ENCODE measurements at regions not wholly inside any gene's neighbourhood (a gene's known extent, or its start where the extent isn't known, plus 50 kb on each side); places are given as distances from the start of the nearest gene placed in this dataset.
"Not testable (repeated sequence)": the region's sequence is repeated elsewhere in the genome, so short reads cannot be mapped to it uniquely, and the experiment has no call there.

- no peak for TF ChIP-seq CTCF (IDR thresholded peaks at IDR 0.05; ENCODE audit: low read depth, low read length)
Measured at GRCh38 chr10:127649642-127650041, 87.3 kb upstream of the FOXI2 start.

DNA sequence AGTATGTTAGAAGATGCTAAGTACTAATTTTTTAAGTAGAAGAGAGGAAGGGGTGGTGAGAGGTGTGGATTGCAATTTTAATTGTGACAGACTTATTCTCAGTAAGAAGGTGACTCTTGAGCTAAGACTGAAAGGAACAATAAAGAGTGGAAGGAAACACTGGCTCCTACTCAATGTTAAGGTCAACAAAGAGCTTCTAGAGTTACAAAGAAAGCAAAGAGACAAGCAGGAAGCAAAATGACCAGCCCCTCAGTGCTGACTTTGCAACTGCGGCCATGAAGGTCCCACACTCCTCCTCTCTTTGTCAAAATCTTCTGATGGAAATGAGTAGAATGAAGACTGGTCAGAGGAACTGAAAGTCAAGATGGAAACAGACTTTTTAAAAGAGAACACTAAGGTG, 79.9 kb upstream of the FOXI2 start:
- TF ChIP-seq CTCF (IDR thresholded peaks at IDR 0.05; ENCODE audit: low read depth, low read length) = no peak
- no peak overlapping the region for H3K4me3 ChIP-seq (replicated peaks in 1 of 2; ENCODE audit: low read depth in 2 of 2, low read length in 2 of 2)
- DNase-seq (ENCODE audit: low read depth in 2 of 2) = no peak

More at GRCh38 chr10:127649642-127650041, 87.3 kb upstream of the FOXI2 start:
- H3K4me3 ChIP-seq (replicated peaks in 1 of 2; ENCODE audit: low read depth in 2 of 2, low read length in 2 of 2) = no peak overlapping the region
- no peak for DNase-seq (ENCODE audit: low read depth in 2 of 2)

DNA sequence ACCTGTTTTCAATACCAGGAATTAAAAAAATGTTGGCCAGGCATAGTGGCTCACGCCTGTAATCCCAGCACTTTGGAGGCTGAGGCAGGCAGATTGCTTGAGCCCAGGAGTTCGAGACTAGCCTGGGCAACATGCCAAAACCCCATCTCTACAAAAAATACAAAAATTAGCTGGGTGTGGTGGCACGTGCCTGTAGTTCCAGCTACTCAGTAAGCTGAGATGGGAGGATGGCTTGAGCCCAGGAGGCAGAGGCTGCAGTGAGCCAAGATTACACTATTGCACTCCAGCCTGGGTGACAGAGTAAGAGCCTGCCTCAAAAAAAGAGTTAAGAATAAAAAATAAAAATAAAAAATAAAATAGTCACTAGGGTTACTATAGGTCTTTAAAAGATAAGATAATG, 60.6 kb upstream of the FOXI2 start:
- DNase-seq (ENCODE audit: low read depth in 2 of 2); H3K4me3 ChIP-seq (replicated peaks in 1 of 2; ENCODE audit: low read depth in 2 of 2, low read length in 2 of 2): not testable (repeated sequence)

- H3K4me3 ChIP-seq (replicated peaks in 1 of 2; ENCODE audit: low read depth in 2 of 2, low read length in 2 of 2) = no peak overlapping the region
- no peak for TF ChIP-seq CTCF (IDR thresholded peaks at IDR 0.05; ENCODE audit: low read depth, low read length)
- DNase-seq (ENCODE audit: low read depth in 2 of 2) = no peak
Measured at GRCh38 chr10:127678091-127678490, 58.9 kb upstream of the FOXI2 start.

DNA sequence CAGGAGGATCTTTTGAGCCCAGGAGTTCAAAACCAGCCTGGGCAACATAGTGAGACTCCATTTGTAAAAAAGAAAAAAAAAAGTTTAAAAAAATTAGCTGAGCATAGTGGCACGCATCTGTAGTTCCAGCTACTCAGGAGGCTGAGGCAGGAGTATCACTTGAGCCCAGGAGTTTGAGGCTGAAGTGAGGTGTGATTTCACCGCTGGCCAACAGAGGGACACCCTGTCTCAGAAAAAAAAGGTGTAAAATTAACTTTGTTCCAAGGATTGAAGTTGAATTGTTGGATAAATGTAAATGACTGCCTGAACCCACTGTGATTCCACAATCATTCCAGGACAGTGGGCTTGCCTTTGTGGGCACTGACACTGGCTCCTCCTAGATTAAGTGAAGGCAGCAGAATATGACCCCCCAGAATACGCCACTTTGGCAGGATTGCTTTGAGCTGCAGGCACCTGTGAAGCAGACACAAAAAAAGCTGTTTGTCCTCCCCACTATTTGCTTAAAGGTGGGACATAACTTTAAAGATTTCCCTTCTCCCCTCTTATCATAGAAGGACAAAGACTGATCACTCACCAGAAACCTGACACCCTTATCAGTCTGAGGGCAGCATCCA, 57.2 kb upstream of the FOXI2 start:
- no peak overlapping the region for H3K4me3 ChIP-seq (replicated peaks in 1 of 2; ENCODE audit: low read depth in 2 of 2, low read length in 2 of 2)
- peak; percentile 9 for TF ChIP-seq CTCF (IDR thresholded peaks at IDR 0.05; ENCODE audit: low read depth, low read length)
- DNase-seq (ENCODE audit: low read depth in 2 of 2) = no peak

Data from cardiac fibroblast (primary cell).